ENCODE measurements at regions not wholly inside any gene's neighbourhood (a gene's known extent, or its start where the extent isn't known, plus 50 kb on each side); places are given as distances from the start of the nearest gene placed in this dataset.

GRCh38 chr15:24733659-24734058, 58.1 kb downstream of the NPAP1 start:
- no peak for TF ChIP-seq CTCF (conservative IDR thresholded peaks at IDR 0.05; ENCODE audit: low read length)
- no peak overlapping the region for H3K4me3 ChIP-seq (ENCODE audit: low read length)
- DNase-seq (ENCODE audit: low read depth): no peak

GRCh38 chr15:24734396-24734795, 58.8 kb downstream of the NPAP1 start:
- no peak overlapping the region for H3K4me3 ChIP-seq (ENCODE audit: low read length)
- no peak for DNase-seq (ENCODE audit: low read depth)
- no peak for TF ChIP-seq CTCF (conservative IDR thresholded peaks at IDR 0.05; ENCODE audit: low read length)

GRCh38 chr15:24745290-24745689, 69.7 kb downstream of the NPAP1 start:
- no peak for TF ChIP-seq CTCF (conservative IDR thresholded peaks at IDR 0.05; ENCODE audit: low read length)
- DNase-seq (ENCODE audit: low read depth): no peak
- no peak overlapping the region for H3K4me3 ChIP-seq (ENCODE audit: low read length)

- TF ChIP-seq CTCF (conservative IDR thresholded peaks at IDR 0.05; ENCODE audit: low read length): no peak
- DNase-seq (ENCODE audit: low read depth): no peak
- no peak overlapping the region for H3K4me3 ChIP-seq (ENCODE audit: low read length)
Measured at GRCh38 chr15:24746094-24746493, 70.5 kb downstream of the NPAP1 start.

GRCh38 chr15:24747376-24747775, 71.8 kb downstream of the NPAP1 start:
- no peak overlapping the region for H3K4me3 ChIP-seq (ENCODE audit: low read length)
- TF ChIP-seq CTCF (conservative IDR thresholded peaks at IDR 0.05; ENCODE audit: low read length): no peak
- DNase-seq (ENCODE audit: low read depth): no peak

GRCh38 chr15:24748812-24749439, 73.4 kb downstream of the NPAP1 start:
- H3K4me3 ChIP-seq (ENCODE audit: low read length): no peak overlapping the region
- no peak for TF ChIP-seq CTCF (conservative IDR thresholded peaks at IDR 0.05; ENCODE audit: low read length)
- DNase-seq (ENCODE audit: low read depth): no peak

GRCh38 chr15:24752354-24752753, 76.8 kb downstream of the NPAP1 start:
- no peak for TF ChIP-seq CTCF (conservative IDR thresholded peaks at IDR 0.05; ENCODE audit: low read length)
- no peak overlapping the region for H3K4me3 ChIP-seq (ENCODE audit: low read length)
- no peak for DNase-seq (ENCODE audit: low read depth)

Data from AG10803 (cell line).